Renal cortical epithelial cell (primary cell): ENCODE measurements at regions not wholly inside any gene's neighbourhood (a gene's known extent, or its start where the extent isn't known, plus 50 kb on each side); places are given as distances from the start of the nearest gene placed in this dataset.
A peak's percentile ranks its signal among the peaks of the same experiment; 100 is the strongest.
"Not testable (repeated sequence)": the region's sequence is repeated elsewhere in the genome, so short reads cannot be mapped to it uniquely, and the experiment has no call there.

ENCODE experiments used
- DNase-seq: peaks from one replicate; pipeline ENCODE4 v3.0.0-alpha.2; 2011; ENCODE audit warnings: low read depth

DNA sequence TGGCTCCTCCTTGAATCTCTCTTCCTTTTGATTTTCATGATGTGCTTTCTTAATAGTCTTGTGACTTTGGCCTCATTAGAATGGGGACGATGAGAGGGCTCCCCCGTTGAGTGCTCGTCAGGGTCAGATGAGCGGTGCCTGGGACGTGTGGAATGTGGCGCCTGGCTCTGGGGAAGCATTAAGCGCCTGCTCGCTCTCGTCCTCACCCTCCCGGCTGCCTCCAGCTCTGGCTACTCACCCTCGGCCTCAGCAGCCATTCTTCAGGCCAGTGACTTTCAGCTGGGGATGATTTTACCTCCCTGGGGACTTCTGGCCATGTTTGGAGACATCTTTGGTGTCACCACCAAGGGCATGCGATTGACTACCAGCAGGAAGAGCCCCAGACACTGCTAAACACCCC is 69.7 kb downstream of the RPS6KA4 start:
- no peak for DNase-seq

DNA sequence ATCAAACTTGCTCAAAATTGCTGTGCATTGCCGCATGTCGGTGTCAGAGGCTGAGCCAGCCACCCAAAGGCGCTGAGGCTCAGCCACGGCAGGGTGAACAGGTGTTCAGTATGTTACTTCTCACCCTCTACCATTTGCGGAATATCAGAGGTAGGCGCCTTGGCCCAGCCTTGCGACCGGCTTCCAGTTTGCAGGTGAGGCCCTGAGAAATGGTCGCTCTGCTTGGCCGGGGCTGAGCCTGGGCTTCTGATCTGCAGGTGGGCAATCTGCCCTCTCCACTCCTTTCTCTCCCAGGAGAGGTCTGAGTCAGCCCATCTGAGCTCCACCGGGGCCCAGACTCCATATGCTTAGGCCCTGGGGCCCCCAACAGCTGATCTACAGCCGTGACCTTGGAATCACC is 71.0 kb downstream of the RPS6KA4 start:
- DNase-seq: no peak

DNA sequence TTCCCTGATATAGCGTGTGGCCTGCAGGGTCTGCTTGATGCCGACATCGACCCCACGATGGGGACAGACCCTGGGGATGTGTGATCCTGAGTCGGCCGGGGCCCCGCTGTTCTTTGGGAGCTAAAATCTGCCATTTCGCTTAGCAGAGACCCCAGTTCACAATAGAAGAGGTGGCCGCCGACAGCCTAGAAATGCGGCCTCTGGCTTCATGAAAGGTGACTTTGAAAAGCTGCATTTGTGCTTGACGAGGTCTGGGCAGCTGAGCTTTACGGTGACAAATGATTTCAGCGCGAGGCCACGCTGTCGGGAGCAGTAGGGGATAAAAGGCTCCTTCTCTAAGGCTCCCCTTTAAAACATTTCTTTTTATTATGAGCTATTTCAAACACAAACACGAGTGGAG is 71.7 kb downstream of the RPS6KA4 start:
- DNase-seq: no peak

DNA sequence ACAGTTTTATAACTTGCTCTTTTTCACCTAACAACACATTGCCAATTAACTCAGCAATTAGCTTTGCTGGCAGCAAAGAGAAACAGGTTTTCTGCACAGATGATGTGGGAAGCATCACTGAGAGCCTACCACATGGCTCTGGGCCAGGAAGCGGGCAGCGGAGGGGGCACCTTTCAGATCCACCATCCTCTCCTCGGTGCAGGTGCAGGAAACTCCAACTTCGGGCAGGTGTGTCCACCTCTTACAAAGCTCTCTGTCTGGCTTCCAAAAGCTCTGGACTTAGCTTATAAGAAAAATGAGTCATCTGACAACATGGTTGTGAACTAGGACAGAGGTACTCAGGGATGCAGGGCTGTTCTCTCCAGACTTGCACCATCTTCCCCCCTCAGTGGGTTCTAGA is 77.0 kb downstream of the RPS6KA4 start:
- DNase-seq: no peak

DNA sequence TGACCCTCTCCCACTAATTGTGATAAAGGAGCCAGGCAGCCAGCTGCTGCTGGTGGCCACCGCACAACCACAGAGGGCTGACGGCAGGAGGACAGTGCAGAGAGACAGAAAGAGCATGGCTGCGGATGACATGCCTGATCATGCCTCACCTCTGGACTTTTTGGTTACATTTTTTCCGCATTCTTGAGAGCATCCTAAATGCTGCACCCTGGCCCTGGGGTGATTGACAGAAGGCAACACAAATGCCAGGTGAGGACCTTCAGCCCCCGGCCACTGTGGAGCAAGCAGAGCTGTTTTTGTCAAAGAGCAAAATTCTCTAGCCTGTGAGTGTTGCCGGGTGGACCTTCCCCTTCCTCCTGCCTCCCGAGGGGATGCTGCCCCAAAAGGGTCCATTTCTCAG is 78.5 kb downstream of the RPS6KA4 start:
- no peak for DNase-seq

DNA sequence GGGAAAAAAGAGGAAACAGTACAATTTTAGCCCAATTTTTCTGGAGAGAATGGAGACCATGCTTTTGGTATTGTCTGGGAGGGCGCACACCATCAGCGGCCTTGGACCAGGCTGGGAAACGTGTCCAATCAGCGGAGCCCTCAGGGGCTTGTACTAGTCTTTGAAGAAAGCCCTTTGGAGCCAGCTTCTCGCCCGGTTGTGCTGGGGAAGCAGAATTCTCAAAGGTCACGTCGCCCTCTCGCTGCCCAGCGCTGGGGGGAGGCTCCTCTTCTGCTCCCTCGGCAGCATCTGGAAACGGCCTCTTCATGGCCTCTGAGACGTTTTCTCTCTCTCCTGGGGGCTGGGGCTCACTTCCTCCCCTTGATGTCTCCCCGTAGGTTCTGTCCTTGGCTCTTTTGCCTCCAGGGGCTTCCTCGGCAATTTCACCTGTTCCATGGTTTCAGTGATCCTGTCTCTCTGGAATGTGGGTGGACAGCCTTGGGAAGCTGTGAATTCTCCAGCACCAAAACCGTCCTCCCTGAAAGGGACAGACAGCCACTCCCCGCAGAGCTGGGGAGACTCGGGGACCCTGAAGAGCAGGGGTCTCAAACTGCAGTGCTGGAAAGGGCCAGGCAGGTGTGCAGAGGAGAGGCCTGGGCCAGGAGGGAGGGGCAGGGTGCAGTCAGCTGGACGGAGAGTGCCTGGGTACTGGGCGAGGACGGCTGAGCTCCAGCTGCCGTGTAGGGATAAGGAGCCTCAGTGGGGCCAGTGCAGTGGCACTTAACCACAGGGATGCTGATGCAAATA is 80.2 kb downstream of the RPS6KA4 start:
- DNase-seq: no peak

- not testable (repeated sequence) for DNase-seq
Measured at GRCh38 chr11:64439772-64440491, 81.0 kb downstream of the RPS6KA4 start.

DNA sequence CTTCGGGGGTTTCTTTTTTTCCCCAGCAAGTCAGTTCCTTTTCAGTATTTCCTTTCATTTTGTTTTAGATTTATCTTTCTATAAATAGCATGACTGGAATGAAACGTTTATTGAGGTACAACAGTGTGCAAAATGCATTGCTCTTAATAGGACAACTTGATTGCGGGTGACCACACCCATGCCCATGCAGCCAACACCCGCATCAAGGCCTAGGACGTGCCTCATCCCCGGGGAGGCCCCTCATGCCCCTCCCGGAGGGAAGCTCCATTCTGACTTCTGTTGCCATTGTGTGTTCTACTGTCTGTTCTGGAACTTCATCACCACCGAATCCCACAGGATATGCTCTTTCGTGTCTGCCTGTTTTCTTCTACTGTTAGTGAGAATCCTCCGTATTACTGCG is 82.2 kb downstream of the RPS6KA4 start:
- DNase-seq: no peak

DNA sequence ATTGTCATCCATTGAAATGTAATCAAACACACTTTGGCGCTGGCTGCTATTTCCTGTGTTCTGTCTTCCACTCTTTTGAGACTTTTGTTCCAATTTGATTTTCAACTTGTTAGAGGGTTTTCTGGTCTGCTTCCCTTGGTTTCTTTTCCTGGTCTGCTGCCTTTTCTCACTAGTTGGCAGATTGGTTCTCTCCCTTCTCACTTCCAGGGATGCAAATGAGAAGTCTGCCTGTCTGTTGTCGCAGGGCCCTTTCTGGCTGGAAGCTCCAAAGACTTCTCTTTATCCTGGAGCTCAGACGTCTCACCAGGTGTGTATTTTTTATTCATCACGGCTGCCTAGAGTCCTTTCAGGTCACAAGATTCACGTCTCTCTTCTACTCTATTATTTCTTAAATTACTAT is 84.0 kb downstream of the RPS6KA4 start:
- no peak for DNase-seq

- DNase-seq: peak; percentile 9
Measured at GRCh38 chr11:64444838-64445441, 86.0 kb downstream of the RPS6KA4 start.

DNA sequence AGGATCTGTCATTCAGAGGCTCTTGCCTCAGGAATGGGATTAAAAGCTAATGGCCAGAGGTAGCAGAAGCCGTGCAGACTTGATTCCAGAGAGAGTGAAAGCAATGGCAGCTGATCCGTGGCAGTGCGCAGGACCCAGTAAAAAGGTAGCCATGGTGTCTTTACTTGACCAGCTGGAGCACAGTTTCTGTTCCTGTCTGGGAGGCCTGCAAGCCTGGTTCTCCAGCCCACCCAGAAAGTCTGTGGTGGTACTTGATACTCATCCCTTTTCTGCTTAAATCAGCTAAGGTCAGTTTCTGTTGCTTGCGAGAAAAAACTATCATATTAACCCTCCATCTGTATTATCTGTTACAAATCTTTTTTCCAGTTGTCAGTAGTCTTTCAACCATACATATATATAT is 86.7 kb downstream of the RPS6KA4 start:
- no peak for DNase-seq

DNA sequence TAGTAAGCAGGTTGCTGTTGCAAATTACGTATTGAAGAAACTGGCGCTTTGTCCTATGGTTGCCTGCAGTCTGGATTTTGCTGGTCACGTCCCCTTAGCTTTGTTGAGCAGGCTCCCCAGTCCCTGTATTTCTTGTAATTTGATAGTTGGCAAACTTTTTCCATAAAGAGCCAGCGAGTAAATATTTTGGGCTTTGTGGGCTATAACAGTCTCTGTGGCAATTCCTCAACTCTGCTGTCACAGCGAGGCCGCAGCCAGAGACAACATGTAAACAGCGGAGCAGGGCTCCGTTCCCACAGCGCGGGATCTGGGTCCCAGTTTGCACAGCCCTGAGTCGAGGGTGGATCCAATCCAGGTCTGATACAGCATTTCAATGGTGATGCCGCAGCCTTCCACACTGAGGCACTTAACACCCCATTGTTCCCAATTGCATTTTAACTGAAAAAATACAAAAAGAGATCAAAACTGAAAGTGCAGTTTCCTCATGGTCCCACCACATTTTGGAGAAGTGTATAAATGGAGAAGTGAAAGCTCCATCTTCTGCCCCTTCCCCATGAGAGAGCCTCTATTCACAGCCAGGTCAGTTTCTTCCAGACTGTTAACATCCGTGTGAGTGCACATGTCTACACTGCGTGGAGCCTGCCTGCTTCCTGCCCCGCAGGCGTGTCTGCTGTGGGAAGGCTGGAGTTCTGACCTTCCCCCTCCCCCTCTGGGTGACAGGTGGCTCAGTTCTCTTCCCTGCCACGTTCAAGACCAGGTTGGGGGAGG is 89.1 kb downstream of the RPS6KA4 start:
- no peak for DNase-seq

GRCh38 chr11:64448599-64449380 is 89.8 kb downstream of the RPS6KA4 start:
- DNase-seq: peak; percentile 30

GRCh38 chr11:64449381-64450167 is 90.6 kb downstream of the RPS6KA4 start:
- peak; percentile 16 for DNase-seq

DNA sequence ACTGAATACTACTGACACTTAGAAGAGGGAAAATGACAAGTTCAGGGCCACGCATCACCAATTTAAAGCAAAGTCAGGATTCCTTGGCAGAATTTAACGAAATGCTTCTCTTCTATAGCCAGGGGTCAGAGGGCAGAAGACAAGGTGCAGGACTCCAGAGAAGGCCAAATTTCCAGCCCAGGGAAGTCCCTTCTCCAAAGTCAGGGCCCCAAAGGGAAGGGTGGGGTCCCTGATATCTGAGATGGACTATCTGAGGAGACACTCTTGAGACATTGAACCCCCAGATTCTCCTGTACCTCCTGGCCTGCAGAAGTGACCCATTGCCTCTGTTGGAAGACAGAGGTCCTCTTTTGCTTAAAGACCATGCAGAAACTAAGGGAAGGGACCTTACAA is 91.2 kb downstream of the RPS6KA4 start:
- no peak for DNase-seq

- no peak for DNase-seq
Measured at GRCh38 chr11:64451856-64452255, 92.9 kb downstream of the RPS6KA4 start.

GRCh38 chr11:64453466-64453865 is 94.5 kb downstream of the RPS6KA4 start:
- DNase-seq: no peak

GRCh38 chr11:64455456-64456261 is 96.7 kb downstream of the RPS6KA4 start:
- no peak for DNase-seq

DNA sequence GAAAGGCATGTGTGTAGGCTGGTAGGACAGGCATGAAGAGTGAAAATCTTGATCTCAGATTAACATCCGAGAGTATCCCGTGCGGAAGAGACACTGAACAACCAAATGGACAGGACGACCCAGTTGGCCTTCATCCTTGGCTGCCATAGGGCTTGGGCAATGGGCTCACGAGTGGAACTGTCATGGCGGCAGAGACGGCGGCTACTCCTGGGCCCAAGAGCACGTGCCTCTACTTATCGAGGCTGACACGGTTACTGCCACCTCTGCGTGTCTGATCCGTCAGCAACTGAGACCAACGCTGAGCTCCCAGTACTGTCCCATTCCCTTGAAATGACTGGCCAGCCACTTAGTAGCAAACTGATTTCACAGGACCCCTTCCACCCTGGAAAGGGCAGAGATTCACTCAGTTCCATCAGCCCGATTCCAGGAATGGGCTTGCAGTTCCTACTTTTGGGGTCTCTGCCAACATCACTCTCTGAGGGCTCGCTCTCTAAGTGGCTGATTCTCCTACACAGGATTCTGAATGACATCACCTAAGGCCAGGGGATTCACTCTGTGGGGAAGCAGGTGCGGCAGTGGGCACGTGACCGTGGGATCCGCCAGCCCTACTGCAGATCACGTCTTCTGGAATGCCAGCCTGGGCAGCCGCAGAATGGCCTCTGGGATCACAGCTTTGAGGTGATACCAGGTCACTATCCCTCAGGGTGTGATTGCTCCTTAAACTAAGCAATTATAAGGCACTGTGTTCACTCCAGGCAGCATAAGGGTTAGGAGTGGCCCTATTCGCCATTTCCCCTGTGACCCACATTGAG is 97.8 kb downstream of the RPS6KA4 start:
- no peak for DNase-seq
